HepG2 (cell line): ENCODE measurements at regions not wholly inside any gene's neighbourhood (a gene's known extent, or its start where the extent isn't known, plus 50 kb on each side); places are given as distances from the start of the nearest gene placed in this dataset.
A peak's percentile ranks its signal among the peaks of the same experiment; 100 is the strongest.

Experiments
- ARNT ChIP-seq: fragments of 450-650 bp; IDR thresholded peaks from 2 replicates; pipeline ENCODE4 v1.6.1; 2017
- BHLHE40 ChIP-seq: IDR thresholded peaks from 2 replicates; pipeline ENCODE4 v1.6.1; 2011; ENCODE audit warnings: low read length, improper control_type of control experiment
- CEBPB ChIP-seq: IDR thresholded peaks from 2 replicates; pipeline ENCODE4 v1.6.1; 2011; ENCODE audit warnings: low read depth, low read length, improper control_type of control experiment, borderline replicate concordance
- FOSL2 ChIP-seq: sonication (generic); formaldehyde crosslinking; IDR thresholded peaks from 2 replicates; pipeline ENCODE4 v1.4.0; 2020; ENCODE audit warnings: missing genetic modification reagents
- KLF9 ChIP-seq: IDR thresholded peaks from 2 replicates; pipeline ENCODE4 v1.6.1; 2016; ENCODE audit warnings: low read depth
- TAF1 ChIP-seq: sonication (generic); formaldehyde crosslinking; IDR thresholded peaks from 2 replicates; pipeline ENCODE4 v1.4.0; 2020; ENCODE audit warnings: missing genetic modification reagents
- ZBTB7A ChIP-seq: sonication (generic); formaldehyde crosslinking; IDR thresholded peaks from 2 replicates; pipeline ENCODE4 v1.8.0; 2022; ENCODE audit warnings: mild to moderate bottlenecking, missing genetic modification reagents
- ZNF468 ChIP-seq: sonication (generic); formaldehyde crosslinking; IDR thresholded peaks from 2 replicates; pipeline ENCODE4 v1.8.0; 2022; ENCODE audit warnings: mild to moderate bottlenecking, moderate library complexity, missing genetic modification reagents
- ZNF569 ChIP-seq: sonication (generic); formaldehyde crosslinking; IDR thresholded peaks from 2 replicates; pipeline ENCODE4 v1.5.0; 2020; ENCODE audit warnings: mild to moderate bottlenecking, missing genetic modification reagents, moderate library complexity, borderline replicate concordance
- TF ChIP-seq, protein P1 (sequence below): sonication (generic); formaldehyde crosslinking; conservative IDR thresholded peaks from 2 replicates; pipeline ENCODE4 v1.8.0; 2022; ENCODE audit warnings: mild to moderate bottlenecking, moderate library complexity, missing genetic modification reagents
- TF ChIP-seq, protein P2 (sequence below): sonication (generic); formaldehyde crosslinking; IDR thresholded peaks from 2 replicates; pipeline ENCODE4 v1.8.1; 2023; ENCODE audit warnings: mild to moderate bottlenecking, missing genetic modification reagents
- TF ChIP-seq, protein P3 (sequence below): sonication (generic); formaldehyde crosslinking; IDR thresholded peaks from 2 replicates; pipeline ENCODE4 v1.4.0; 2020; ENCODE audit warnings: missing genetic modification reagents
- TF ChIP-seq, protein P4 (sequence below): sonication (generic); formaldehyde crosslinking; IDR thresholded peaks from 2 replicates; pipeline ENCODE4 v1.4.0; 2020; ENCODE audit warnings: mild to moderate bottlenecking, missing genetic modification reagents
- TF ChIP-seq, protein P5 (sequence below): fragments of 450-650 bp; IDR thresholded peaks from 2 replicates; pipeline ENCODE4 v1.6.1; 2016

DNA sequence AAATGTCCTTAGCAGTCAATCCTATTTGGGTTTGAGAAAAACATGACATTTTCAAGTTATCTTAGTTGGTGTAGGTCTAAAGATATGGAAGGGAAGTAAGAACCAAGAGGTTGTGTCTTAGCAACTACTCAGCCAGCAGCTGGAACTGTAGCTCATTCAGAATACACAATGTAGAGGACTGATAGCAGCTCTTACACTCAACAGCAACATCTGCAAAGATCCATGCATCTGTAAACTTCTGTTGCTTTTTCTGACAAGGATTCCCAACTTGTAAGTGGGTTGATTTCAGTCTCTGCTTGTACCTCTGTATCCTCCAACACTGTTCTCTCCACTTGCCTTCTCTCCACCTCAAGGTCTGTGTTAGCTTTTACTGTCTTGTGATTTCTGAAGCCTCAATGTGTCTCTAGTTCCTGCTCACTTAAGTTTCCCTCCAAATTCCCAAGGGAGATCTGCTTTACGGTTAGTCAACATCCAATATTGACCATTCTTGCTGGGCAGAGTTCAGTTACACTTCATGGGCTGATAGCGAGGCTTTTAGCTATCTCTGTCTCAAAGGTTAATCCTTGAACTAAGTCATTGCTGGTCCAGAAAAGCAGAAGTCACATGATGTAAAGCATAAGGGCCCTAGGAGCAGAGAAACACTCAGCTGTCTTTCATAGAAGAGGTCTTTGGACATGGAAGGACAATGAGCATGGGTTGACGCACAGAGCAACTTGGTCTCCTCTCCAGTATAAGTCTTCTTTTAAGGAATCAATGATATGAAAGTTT lies 71.6 kb upstream of the LGSN start (continued):
- TF ChIP-seq, protein P1, sequence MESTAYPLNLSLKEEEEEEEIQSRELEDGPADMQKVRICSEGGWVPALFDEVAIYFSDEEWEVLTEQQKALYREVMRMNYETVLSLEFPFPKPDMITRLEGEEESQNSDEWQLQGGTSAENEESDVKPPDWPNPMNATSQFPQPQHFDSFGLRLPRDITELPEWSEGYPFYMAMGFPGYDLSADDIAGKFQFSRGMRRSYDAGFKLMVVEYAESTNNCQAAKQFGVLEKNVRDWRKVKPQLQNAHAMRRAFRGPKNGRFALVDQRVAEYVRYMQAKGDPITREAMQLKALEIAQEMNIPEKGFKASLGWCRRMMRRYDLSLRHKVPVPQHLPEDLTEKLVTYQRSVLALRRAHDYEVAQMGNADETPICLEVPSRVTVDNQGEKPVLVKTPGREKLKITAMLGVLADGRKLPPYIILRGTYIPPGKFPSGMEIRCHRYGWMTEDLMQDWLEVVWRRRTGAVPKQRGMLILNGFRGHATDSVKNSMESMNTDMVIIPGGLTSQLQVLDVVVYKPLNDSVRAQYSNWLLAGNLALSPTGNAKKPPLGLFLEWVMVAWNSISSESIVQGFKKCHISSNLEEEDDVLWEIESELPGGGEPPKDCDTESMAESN (CRISPR knock-in tag): 0 out of 2 replicates have a peak, but pooled peaks have one; percentile 53
- TF ChIP-seq, protein P2, sequence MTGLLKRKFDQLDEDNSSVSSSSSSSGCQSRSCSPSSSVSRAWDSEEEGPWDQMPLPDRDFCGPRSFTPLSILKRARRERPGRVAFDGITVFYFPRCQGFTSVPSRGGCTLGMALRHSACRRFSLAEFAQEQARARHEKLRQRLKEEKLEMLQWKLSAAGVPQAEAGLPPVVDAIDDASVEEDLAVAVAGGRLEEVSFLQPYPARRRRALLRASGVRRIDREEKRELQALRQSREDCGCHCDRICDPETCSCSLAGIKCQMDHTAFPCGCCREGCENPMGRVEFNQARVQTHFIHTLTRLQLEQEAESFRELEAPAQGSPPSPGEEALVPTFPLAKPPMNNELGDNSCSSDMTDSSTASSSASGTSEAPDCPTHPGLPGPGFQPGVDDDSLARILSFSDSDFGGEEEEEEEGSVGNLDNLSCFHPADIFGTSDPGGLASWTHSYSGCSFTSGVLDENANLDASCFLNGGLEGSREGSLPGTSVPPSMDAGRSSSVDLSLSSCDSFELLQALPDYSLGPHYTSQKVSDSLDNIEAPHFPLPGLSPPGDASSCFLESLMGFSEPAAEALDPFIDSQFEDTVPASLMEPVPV (CRISPR knock-in tag): no peak; the same call in 1 of the 2 replicates
- no peak for TF ChIP-seq ARNT
- TF ChIP-seq ZBTB7A (CRISPR knock-in tag): no peak
- TF ChIP-seq BHLHE40: no peak
- TF ChIP-seq, protein P3, sequence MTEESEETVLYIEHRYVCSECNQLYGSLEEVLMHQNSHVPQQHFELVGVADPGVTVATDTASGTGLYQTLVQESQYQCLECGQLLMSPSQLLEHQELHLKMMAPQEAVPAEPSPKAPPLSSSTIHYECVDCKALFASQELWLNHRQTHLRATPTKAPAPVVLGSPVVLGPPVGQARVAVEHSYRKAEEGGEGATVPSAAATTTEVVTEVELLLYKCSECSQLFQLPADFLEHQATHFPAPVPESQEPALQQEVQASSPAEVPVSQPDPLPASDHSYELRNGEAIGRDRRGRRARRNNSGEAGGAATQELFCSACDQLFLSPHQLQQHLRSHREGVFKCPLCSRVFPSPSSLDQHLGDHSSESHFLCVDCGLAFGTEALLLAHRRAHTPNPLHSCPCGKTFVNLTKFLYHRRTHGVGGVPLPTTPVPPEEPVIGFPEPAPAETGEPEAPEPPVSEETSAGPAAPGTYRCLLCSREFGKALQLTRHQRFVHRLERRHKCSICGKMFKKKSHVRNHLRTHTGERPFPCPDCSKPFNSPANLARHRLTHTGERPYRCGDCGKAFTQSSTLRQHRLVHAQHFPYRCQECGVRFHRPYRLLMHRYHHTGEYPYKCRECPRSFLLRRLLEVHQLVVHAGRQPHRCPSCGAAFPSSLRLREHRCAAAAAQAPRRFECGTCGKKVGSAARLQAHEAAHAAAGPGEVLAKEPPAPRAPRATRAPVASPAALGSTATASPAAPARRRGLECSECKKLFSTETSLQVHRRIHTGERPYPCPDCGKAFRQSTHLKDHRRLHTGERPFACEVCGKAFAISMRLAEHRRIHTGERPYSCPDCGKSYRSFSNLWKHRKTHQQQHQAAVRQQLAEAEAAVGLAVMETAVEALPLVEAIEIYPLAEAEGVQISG (CRISPR knock-in tag): peak; percentile 79
- peak; percentile 85 for TF ChIP-seq FOSL2
- peak; percentile 49; the same call in 1 of the 2 replicates for TF ChIP-seq TAF1 (CRISPR knock-in tag)
- TF ChIP-seq KLF9 (CRISPR knock-in tag): peak; percentile 78; the same call in 1 of the 2 replicates
- TF ChIP-seq CEBPB: peak; percentile 5; the same call in 1 of the 2 replicates
- TF ChIP-seq ZNF569 (CRISPR knock-in tag): peak; percentile 81; the same call in 1 of the 2 replicates
- TF ChIP-seq, protein P4, sequence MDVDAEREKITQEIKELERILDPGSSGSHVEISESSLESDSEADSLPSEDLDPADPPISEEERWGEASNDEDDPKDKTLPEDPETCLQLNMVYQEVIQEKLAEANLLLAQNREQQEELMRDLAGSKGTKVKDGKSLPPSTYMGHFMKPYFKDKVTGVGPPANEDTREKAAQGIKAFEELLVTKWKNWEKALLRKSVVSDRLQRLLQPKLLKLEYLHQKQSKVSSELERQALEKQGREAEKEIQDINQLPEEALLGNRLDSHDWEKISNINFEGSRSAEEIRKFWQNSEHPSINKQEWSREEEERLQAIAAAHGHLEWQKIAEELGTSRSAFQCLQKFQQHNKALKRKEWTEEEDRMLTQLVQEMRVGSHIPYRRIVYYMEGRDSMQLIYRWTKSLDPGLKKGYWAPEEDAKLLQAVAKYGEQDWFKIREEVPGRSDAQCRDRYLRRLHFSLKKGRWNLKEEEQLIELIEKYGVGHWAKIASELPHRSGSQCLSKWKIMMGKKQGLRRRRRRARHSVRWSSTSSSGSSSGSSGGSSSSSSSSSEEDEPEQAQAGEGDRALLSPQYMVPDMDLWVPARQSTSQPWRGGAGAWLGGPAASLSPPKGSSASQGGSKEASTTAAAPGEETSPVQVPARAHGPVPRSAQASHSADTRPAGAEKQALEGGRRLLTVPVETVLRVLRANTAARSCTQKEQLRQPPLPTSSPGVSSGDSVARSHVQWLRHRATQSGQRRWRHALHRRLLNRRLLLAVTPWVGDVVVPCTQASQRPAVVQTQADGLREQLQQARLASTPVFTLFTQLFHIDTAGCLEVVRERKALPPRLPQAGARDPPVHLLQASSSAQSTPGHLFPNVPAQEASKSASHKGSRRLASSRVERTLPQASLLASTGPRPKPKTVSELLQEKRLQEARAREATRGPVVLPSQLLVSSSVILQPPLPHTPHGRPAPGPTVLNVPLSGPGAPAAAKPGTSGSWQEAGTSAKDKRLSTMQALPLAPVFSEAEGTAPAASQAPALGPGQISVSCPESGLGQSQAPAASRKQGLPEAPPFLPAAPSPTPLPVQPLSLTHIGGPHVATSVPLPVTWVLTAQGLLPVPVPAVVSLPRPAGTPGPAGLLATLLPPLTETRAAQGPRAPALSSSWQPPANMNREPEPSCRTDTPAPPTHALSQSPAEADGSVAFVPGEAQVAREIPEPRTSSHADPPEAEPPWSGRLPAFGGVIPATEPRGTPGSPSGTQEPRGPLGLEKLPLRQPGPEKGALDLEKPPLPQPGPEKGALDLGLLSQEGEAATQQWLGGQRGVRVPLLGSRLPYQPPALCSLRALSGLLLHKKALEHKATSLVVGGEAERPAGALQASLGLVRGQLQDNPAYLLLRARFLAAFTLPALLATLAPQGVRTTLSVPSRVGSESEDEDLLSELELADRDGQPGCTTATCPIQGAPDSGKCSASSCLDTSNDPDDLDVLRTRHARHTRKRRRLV (CRISPR knock-in tag): 0 out of 2 replicates have a peak, but pooled peaks have one; percentile 30
- TF ChIP-seq, protein P5, sequence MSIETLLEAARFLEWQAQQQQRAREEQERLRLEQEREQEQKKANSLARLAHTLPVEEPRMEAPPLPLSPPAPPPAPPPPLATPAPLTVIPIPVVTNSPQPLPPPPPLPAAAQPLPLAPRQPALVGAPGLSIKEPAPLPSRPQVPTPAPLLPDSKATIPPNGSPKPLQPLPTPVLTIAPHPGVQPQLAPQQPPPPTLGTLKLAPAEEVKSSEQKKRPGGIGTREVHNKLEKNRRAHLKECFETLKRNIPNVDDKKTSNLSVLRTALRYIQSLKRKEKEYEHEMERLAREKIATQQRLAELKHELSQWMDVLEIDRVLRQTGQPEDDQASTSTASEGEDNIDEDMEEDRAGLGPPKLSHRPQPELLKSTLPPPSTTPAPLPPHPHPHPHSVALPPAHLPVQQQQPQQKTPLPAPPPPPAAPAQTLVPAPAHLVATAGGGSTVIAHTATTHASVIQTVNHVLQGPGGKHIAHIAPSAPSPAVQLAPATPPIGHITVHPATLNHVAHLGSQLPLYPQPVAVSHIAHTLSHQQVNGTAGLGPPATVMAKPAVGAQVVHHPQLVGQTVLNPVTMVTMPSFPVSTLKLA: peak; percentile 32; the same call in 1 of the 2 replicates
- peak; percentile 64; the same call in 1 of the 2 replicates for TF ChIP-seq ZNF468 (CRISPR knock-in tag)
